Duodenal mucosa (tissue), 2 donors: ENCODE measurements at regions not wholly inside any gene's neighbourhood (a gene's known extent, or its start where the extent isn't known, plus 50 kb on each side); places are given as distances from the start of the nearest gene placed in this dataset.
"Not testable (repeated sequence)": the region's sequence is repeated elsewhere in the genome, so short reads cannot be mapped to it uniquely, and the experiment has no call there.

Source experiments
- H3K27ac ChIP-seq: one replicate; pipeline ENCODE4 v1.7.0; 2013; ENCODE audit warnings: low read depth, low read length
- H3K27me3 ChIP-seq, 2 donors: one replicate each; pipeline ENCODE4 v1.7.0; 2013; ENCODE audit warnings: low read length in 2 of 2, control low read depth in 1 of 2; ENCODE audit not compliant: insufficient read depth in 2 of 2, control insufficient read depth in 1 of 2
- H3K36me3 ChIP-seq, 2 donors: one replicate each; pipeline ENCODE4 v1.7.0; 2013; ENCODE audit warnings: low read length in 2 of 2, control low read depth in 1 of 2; ENCODE audit not compliant: insufficient read depth in 2 of 2, control insufficient read depth in 1 of 2
- H3K4me1 ChIP-seq, 2 donors: one replicate each; pipeline ENCODE4 v1.7.0; 2013; ENCODE audit warnings: low read length in 2 of 2, control low read depth in 1 of 2; ENCODE audit not compliant: insufficient read depth in 2 of 2, control insufficient read depth in 1 of 2
- H3K4me3 ChIP-seq, 2 donors: one replicate each; pipeline ENCODE4 v1.7.0; 2013; ENCODE audit warnings: low read length in 2 of 2, low read depth in 1 of 2
- H3K9ac ChIP-seq, 2 donors: one replicate each; pipeline ENCODE4 v1.7.0; 2013; ENCODE audit warnings: low read length in 2 of 2, low read depth in 1 of 2
- H3K9me3 ChIP-seq, 2 donors: one replicate each; pipeline ENCODE4 v1.7.0; 2013; ENCODE audit warnings: low read length in 2 of 2, control low read depth in 1 of 2; ENCODE audit not compliant: control insufficient read depth in 1 of 2

- Histone ChIP-seq H3K27me3 (no peaks in the 10 kb centered on the region), H3K4me1 (no peaks in the 10 kb centered on the region), H3K4me3 (no peak overlapping the region), H3K27ac (no peak overlapping the region), H3K9me3 (peaks cover 5 to 9% of the 10 kb centered on the region in 2 donors), H3K9ac (no peak overlapping the region), H3K36me3 (no peaks in the 10 kb centered on the region)
Observed at GRCh38 chr7:153642989-153643388, 409.2 kb upstream of the DPP6 start.

GRCh38 chr7:153657182-153657800, 394.9 kb upstream of the DPP6 start:
- H3K4me3 ChIP-seq = no peak overlapping the region
- H3K36me3 ChIP-seq = no peaks in the 10 kb centered on the region
- H3K9me3 ChIP-seq = peaks cover 20 to 29% of the 10 kb centered on the region in 2 donors
- H3K9ac ChIP-seq = no peak overlapping the region
- H3K27me3 ChIP-seq = no peaks in the 10 kb centered on the region
- H3K27ac ChIP-seq = no peak overlapping the region
- H3K4me1 ChIP-seq = no peaks in the 10 kb centered on the region

DNA sequence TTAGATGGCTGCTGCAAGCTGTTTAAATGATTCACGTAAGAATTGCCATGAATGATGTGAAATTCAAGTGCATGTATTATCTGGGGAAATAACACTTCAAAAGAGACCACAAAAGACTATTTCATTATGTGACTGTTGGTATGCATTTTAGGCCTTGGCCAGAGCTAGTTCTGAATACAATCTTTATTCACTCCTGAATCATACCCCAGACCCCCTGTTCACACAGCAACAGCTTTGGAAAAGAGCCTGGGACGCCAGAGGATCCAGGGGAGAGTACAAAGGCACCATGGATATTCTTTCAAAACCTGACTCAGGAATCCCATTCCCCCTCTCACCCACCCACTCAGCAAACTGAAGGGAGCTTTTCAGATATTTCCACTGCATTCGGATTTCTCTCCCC, 377.1 kb upstream of the DPP6 start:
- Histone ChIP-seq H3K9ac (no peak overlapping the region), H3K4me1 (no peaks in the 10 kb centered on the region), H3K9me3 (peaks cover 7 to 17% of the 10 kb centered on the region in 2 donors), H3K27me3 (no peaks in the 10 kb centered on the region), H3K4me3 (no peak overlapping the region), H3K27ac (no peak overlapping the region), H3K36me3 (no peaks in the 10 kb centered on the region)

GRCh38 chr7:153682628-153683027, 369.6 kb upstream of the DPP6 start:
- Histone ChIP-seq H3K27me3 (no peaks in the 10 kb centered on the region), H3K4me3 (no peak overlapping the region), H3K9me3 (peaks cover 5 to 7% of the 10 kb centered on the region in 2 donors), H3K4me1 (no peaks in the 10 kb centered on the region), H3K9ac (no peak overlapping the region), H3K27ac (no peak overlapping the region), H3K36me3 (no peaks in the 10 kb centered on the region)

- no peak overlapping the region for H3K27ac ChIP-seq
- H3K4me3 ChIP-seq = no peak overlapping the region
- peaks cover 4 to 25% of the 10 kb centered on the region in 2 donors for H3K9me3 ChIP-seq
- H3K4me1 ChIP-seq = no peaks in the 10 kb centered on the region
- no peaks in the 10 kb centered on the region for H3K27me3 ChIP-seq
- H3K36me3 ChIP-seq = no peaks in the 10 kb centered on the region
- no peak overlapping the region for H3K9ac ChIP-seq
Observed at GRCh38 chr7:153696242-153696641, 356.0 kb upstream of the DPP6 start.

DNA sequence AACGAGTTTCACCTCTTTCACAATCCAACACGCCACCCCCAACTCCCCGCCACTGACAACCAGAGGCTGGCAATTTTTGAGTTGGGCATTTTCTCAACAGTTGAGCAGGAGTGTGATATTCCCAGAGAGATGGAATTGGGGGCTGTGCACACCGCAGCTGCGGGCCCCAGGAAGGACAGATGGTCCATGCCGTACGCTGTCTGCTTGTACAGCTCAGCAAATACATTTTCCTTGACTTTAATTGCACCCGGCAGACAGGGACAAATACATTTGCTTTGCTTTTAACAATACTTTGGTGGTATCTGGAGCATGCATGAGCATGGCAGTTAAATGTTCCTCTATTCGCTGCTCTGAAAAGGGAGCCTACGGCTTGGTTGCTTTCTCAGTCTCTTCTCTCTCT, 354.2 kb upstream of the DPP6 start:
- H3K4me1 ChIP-seq = no peaks in the 10 kb centered on the region
- no peaks in the 10 kb centered on the region for H3K27me3 ChIP-seq
- H3K36me3 ChIP-seq = no peaks in the 10 kb centered on the region
- no peak overlapping the region for H3K27ac ChIP-seq
- H3K9ac ChIP-seq = no peak overlapping the region
- no peak overlapping the region for H3K4me3 ChIP-seq
- H3K9me3 ChIP-seq = peaks cover 10 to 30% of the 10 kb centered on the region in 2 donors

GRCh38 chr7:153701678-153702077, 350.5 kb upstream of the DPP6 start:
- Histone ChIP-seq H3K4me3 (no peak overlapping the region), H3K9me3 (peaks cover 11 to 21% of the 10 kb centered on the region in 2 donors), H3K36me3 (no peaks in the 10 kb centered on the region), H3K4me1 (no peaks in the 10 kb centered on the region), H3K27ac (no peak overlapping the region), H3K9ac (no peak overlapping the region), H3K27me3 (no peaks in the 10 kb centered on the region)

DNA sequence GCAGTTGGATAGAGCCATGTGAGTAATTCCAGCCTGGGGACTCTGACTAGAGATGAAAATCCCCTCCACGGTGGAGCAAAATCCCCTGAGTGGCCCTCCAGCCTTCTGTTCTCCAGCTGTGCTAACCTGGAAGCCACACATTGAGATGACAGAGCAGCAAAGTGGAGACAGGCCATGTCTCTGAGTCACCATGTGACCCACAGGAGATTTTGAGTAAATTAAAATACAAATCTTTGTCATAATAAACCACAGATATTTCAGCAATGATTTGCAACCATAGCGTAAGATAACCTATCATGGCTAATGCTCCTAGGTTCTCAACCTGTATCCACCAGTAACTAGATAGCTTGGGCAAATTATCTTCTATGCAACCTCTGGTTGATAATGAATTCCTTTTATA, 328.3 kb upstream of the DPP6 start:
- not testable (repeated sequence) for H3K4me1 ChIP-seq, H3K9me3 ChIP-seq, H3K36me3 ChIP-seq, H3K27me3 ChIP-seq, H3K27ac ChIP-seq, H3K9ac ChIP-seq, H3K4me3 ChIP-seq

GRCh38 chr7:153731504-153731903, 320.7 kb upstream of the DPP6 start:
- not testable (repeated sequence) for H3K27ac ChIP-seq, H3K9me3 ChIP-seq, H3K9ac ChIP-seq, H3K27me3 ChIP-seq, H3K4me1 ChIP-seq, H3K4me3 ChIP-seq, H3K36me3 ChIP-seq

DNA sequence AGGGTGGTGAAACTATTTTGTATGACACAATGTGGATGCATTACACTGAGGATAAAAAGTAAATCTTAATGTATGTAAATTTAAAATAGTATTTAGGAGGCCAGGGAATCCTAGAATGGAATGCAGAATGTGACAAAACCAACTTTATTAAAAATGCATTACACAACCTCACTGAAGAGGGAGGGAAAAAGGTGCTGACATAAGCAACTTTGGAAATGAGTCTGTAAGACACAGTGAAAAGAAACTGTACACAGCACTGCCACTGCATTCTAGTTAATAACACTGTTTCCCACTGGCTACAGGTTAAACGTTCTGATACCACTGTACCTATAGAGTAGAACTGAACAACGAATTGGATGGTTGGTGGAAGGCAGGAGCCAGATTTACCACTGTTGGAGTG, 308.8 kb upstream of the DPP6 start:
- H3K4me3 ChIP-seq, H3K27me3 ChIP-seq, H3K9ac ChIP-seq, H3K9me3 ChIP-seq, H3K27ac ChIP-seq, H3K4me1 ChIP-seq, H3K36me3 ChIP-seq: not testable (repeated sequence)

GRCh38 chr7:153747969-153748368, 304.2 kb upstream of the DPP6 start:
- not testable (repeated sequence) for H3K9ac ChIP-seq, H3K4me1 ChIP-seq, H3K4me3 ChIP-seq, H3K36me3 ChIP-seq, H3K27ac ChIP-seq, H3K9me3 ChIP-seq, H3K27me3 ChIP-seq
